ENCODE measurements at regions not wholly inside any gene's neighbourhood (a gene's known extent, or its start where the extent isn't known, plus 50 kb on each side); places are given as distances from the start of the nearest gene placed in this dataset.

GRCh38 chr4:26094076-26094475, 180.1 kb downstream of the SMIM20 start:
- Histone ChIP-seq H3K4me1 (ENCODE audit: control insufficient read depth, insufficient read depth, low read length) (no peaks in the 10 kb centered on the region), H3K27ac (ENCODE audit: low read length) (no peak overlapping the region), H3K9me3 (ENCODE audit: control insufficient read depth, insufficient read depth, low read length) (peaks cover 6% of the 10 kb centered on the region), H3K27me3 (ENCODE audit: control insufficient read depth, insufficient read depth, low read length) (no peaks in the 10 kb centered on the region), H3K4me3 (ENCODE audit: low read length) (no peak overlapping the region), H3K36me3 (ENCODE audit: control insufficient read depth, insufficient read depth, low read length) (no peaks in the 10 kb centered on the region)
- no peak for ATAC-seq
- intact Hi-C loops (cut with micrococcal nuclease), result no loop called here
- Mint-ChIP-seq H3K4me1 (no peaks in the 10 kb centered on the region), H3K36me3 (peaks cover 14% of the 10 kb centered on the region), H3K27me3 (ENCODE audit: low read depth in 2 of 2) (peaks cover 22 to 41% of the 10 kb centered on the region in 2 donors), H3K9me3 (peaks cover 3 to 4% of the 10 kb centered on the region in 2 donors), H3K4me3 (no peak overlapping the region), H3K27ac (no peak overlapping the region)
- no peak for TF ChIP-seq CTCF (IDR thresholded peaks at IDR 0.05)
- no peak for DNase-seq
- WGBS (ENCODE audit: insufficient coverage), result 85% methylated on average over 2 of the region's 2 CpGs

- Histone ChIP-seq H3K4me1 (ENCODE audit: control insufficient read depth, insufficient read depth, low read length) (no peaks in the 10 kb centered on the region), H3K27me3 (ENCODE audit: control insufficient read depth, insufficient read depth, low read length) (no peaks in the 10 kb centered on the region), H3K36me3 (ENCODE audit: control insufficient read depth, insufficient read depth, low read length) (no peaks in the 10 kb centered on the region), H3K4me3 (ENCODE audit: low read length) (no peak overlapping the region), H3K27ac (ENCODE audit: low read length) (no peak overlapping the region), H3K9me3 (ENCODE audit: control insufficient read depth, insufficient read depth, low read length) (peaks cover 6% of the 10 kb centered on the region)
- no peak for TF ChIP-seq CTCF (IDR thresholded peaks at IDR 0.05)
- WGBS (ENCODE audit: insufficient coverage), result no CpG with 5 or more reads among the region's 1 CpG
- Mint-ChIP-seq H3K9me3 (peaks cover 3 to 4% of the 10 kb centered on the region in 2 donors), H3K36me3 (peaks cover 11% of the 10 kb centered on the region), H3K27ac (no peak overlapping the region), H3K4me3 (no peak overlapping the region), H3K4me1 (no peaks in the 10 kb centered on the region), H3K27me3 (ENCODE audit: low read depth in 2 of 2) (peaks cover 20 to 45% of the 10 kb centered on the region in 2 donors)
- no peak for ATAC-seq
- no peak for DNase-seq
- intact Hi-C loops (cut with micrococcal nuclease), result no loop called here
Measured at GRCh38 chr4:26094911-26095310, 180.9 kb downstream of the SMIM20 start.

- H3K27ac ChIP-seq (ENCODE audit: low read length), result no peak overlapping the region
- H3K9me3 ChIP-seq (ENCODE audit: control insufficient read depth, insufficient read depth, low read length), result peaks cover 6% of the 10 kb centered on the region
- H3K4me3 ChIP-seq (ENCODE audit: low read length), result no peak overlapping the region
- no peak for ATAC-seq
- intact Hi-C loops (cut with micrococcal nuclease), result no loop called here
- no peaks in the 10 kb centered on the region for H3K27me3 ChIP-seq (ENCODE audit: control insufficient read depth, insufficient read depth, low read length)
- no peaks in the 10 kb centered on the region for H3K4me1 ChIP-seq (ENCODE audit: control insufficient read depth, insufficient read depth, low read length)
- Mint-ChIP-seq H3K36me3 (no peaks in the 10 kb centered on the region), H3K27ac (no peak overlapping the region), H3K27me3 (ENCODE audit: low read depth in 2 of 2) (peaks cover 13 to 29% of the 10 kb centered on the region in 2 donors), H3K4me3 (no peak overlapping the region), H3K4me1 (no peaks in the 10 kb centered on the region), H3K9me3 (peaks cover 0 to 2% of the 10 kb centered on the region in 2 donors)
- DNase-seq, result no peak
- no peak for TF ChIP-seq CTCF (IDR thresholded peaks at IDR 0.05)
- H3K36me3 ChIP-seq (ENCODE audit: control insufficient read depth, insufficient read depth, low read length), result no peaks in the 10 kb centered on the region
Measured at GRCh38 chr4:26099967-26100366, 185.9 kb downstream of the SMIM20 start.

GRCh38 chr4:26101011-26101410, 187.0 kb downstream of the SMIM20 start:
- 96% methylated on average over 4 of the region's 4 CpGs for WGBS (ENCODE audit: insufficient coverage)
- Histone ChIP-seq H3K4me3 (ENCODE audit: low read length) (no peak overlapping the region), H3K4me1 (ENCODE audit: control insufficient read depth, insufficient read depth, low read length) (no peaks in the 10 kb centered on the region), H3K9me3 (ENCODE audit: control insufficient read depth, insufficient read depth, low read length) (peaks cover 6% of the 10 kb centered on the region), H3K36me3 (ENCODE audit: control insufficient read depth, insufficient read depth, low read length) (no peaks in the 10 kb centered on the region), H3K27me3 (ENCODE audit: control insufficient read depth, insufficient read depth, low read length) (no peaks in the 10 kb centered on the region), H3K27ac (ENCODE audit: low read length) (no peak overlapping the region)
- intact Hi-C loops (cut with micrococcal nuclease), result no loop called here
- ATAC-seq (no peak), DNase-seq (no peak)
- no peak overlapping the region for H3K27ac Mint-ChIP-seq
- H3K4me3 Mint-ChIP-seq, result no peak overlapping the region
- no peak for TF ChIP-seq CTCF (IDR thresholded peaks at IDR 0.05)
- H3K4me1 Mint-ChIP-seq, result no peaks in the 10 kb centered on the region
- no peaks in the 10 kb centered on the region for H3K36me3 Mint-ChIP-seq
- H3K9me3 Mint-ChIP-seq, result peaks cover 0 to 2% of the 10 kb centered on the region in 2 donors
- H3K27me3 Mint-ChIP-seq (ENCODE audit: low read depth in 2 of 2), result peaks cover 11 to 28% of the 10 kb centered on the region in 2 donors

All from natural killer cell (primary cell).